WTC11 (cell line): ENCODE measurements at regions not wholly inside any gene's neighbourhood (a gene's known extent, or its start where the extent isn't known, plus 50 kb on each side); places are given as distances from the start of the nearest gene placed in this dataset.

Experiments used
- ATAC-seq: fragments of 200-7000 bp; cut with Tn5 transposase; 2 replicates; pipeline ENCODE4 v1.10.0; 2021; ENCODE audit warnings: mild to moderate bottlenecking, moderate library complexity
- CTCF ChIA-PET: fragments of 300-600 bp; sonication (Branson Sonifier 250); formaldehyde crosslinking; loops from one replicate; lab custom pipeline; 2021; ENCODE audit warnings: antibody characterized with exemption; lab: Charles Lee
- POLR2A ChIA-PET: fragments of 350-600 bp; sonication (Branson Sonifier 250); formaldehyde crosslinking; loops from one replicate; lab custom pipeline; 2021; ENCODE audit warnings: antibody characterized with exemption; lab: Charles Lee
- DNase-seq: peaks from one replicate; pipeline ENCODE4 v3.0.0; 2021; ENCODE audit warnings: low spot score
- H3K27ac Mint-ChIP-seq: 2 replicates; pipeline ENCODE4 v1.8.0; 2021; ENCODE audit warnings: mixed read lengths
- H3K27me3 Mint-ChIP-seq: 2 replicates; pipeline ENCODE4 v1.8.0; 2021; ENCODE audit warnings: low read depth, mild to moderate bottlenecking, moderate library complexity, mixed read lengths
- H3K36me3 Mint-ChIP-seq: 2 replicates; pipeline ENCODE4 v1.8.0; 2021; ENCODE audit warnings: mixed read lengths
- H3K4me1 Mint-ChIP-seq: 2 replicates; pipeline ENCODE4 v1.8.0; 2022; ENCODE audit warnings: mixed read lengths
- H3K4me3 Mint-ChIP-seq: 2 replicates; pipeline ENCODE4 v1.8.0; 2021; ENCODE audit warnings: mild to moderate bottlenecking, moderate library complexity, mixed read lengths
- H3K9me3 Mint-ChIP-seq: 2 replicates; pipeline ENCODE4 v1.8.0; 2021; ENCODE audit warnings: mixed read lengths
- AR ChIP-seq: fragments of 250-450 bp; sonication (Bioruptor Pico); IDR thresholded peaks from 2 replicates; pipeline ENCODE4 v1.9.0; 2021; ENCODE audit warnings: mild to moderate bottlenecking
- CDX4 ChIP-seq: fragments of 250-450 bp; sonication (Bioruptor Pico); IDR thresholded peaks from 2 replicates; pipeline ENCODE4 v1.9.0; 2021; ENCODE audit warnings: moderate library complexity, mild to moderate bottlenecking, inconsistent platforms, borderline replicate concordance
- ELF4 ChIP-seq: sonication (generic); formaldehyde crosslinking; IDR thresholded peaks from 2 replicates; pipeline ENCODE4 v1.8.1; 2022; ENCODE audit warnings: low read depth, mild to moderate bottlenecking, moderate library complexity, missing genetic modification reagents
- GTF2I ChIP-seq: fragments of 250-450 bp; sonication (Bioruptor Pico); conservative IDR thresholded peaks from 2 replicates; pipeline ENCODE4 v1.4.0; 2021; ENCODE audit warnings: mild to moderate bottlenecking
- KAT7 ChIP-seq: sonication (generic); formaldehyde crosslinking; IDR thresholded peaks from 2 replicates; pipeline ENCODE4 v1.8.1; 2023; ENCODE audit warnings: missing genetic modification reagents, mild to moderate bottlenecking, borderline replicate concordance
- NR1H2 ChIP-seq: sonication (generic); formaldehyde crosslinking; IDR thresholded peaks from 2 replicates; pipeline ENCODE4 v1.9.0; 2021; ENCODE audit warnings: mild to moderate bottlenecking, moderate library complexity, missing genetic modification reagents
- NR3C1 ChIP-seq: sonication (generic); formaldehyde crosslinking; conservative IDR thresholded peaks from 2 replicates; pipeline ENCODE4 v1.8.1; 2023; ENCODE audit warnings: low read depth, mild to moderate bottlenecking, missing genetic modification reagents
- PRRX2 ChIP-seq: fragments of 250-450 bp; sonication (Bioruptor Pico); IDR thresholded peaks from 2 replicates; pipeline ENCODE4 v1.8.0; 2021; ENCODE audit warnings: mild to moderate bottlenecking
- STAT6 ChIP-seq: sonication (generic); formaldehyde crosslinking; conservative IDR thresholded peaks from 2 replicates; pipeline ENCODE4 v1.8.1; 2023; ENCODE audit warnings: mild to moderate bottlenecking, low read depth, missing genetic modification reagents, moderate library complexity
- ZMAT4 ChIP-seq: fragments of 250-450 bp; sonication (Bioruptor Pico); IDR thresholded peaks from 2 replicates; pipeline ENCODE4 v1.9.0; 2021; ENCODE audit warnings: mild to moderate bottlenecking
- ZNF121 ChIP-seq: sonication (generic); formaldehyde crosslinking; IDR thresholded peaks from 2 replicates; pipeline ENCODE4 v1.8.0; 2023; ENCODE audit warnings: missing genetic modification reagents
- ZNF281 ChIP-seq: sonication (generic); formaldehyde crosslinking; IDR thresholded peaks from 2 replicates; pipeline ENCODE4 v1.8.0; 2023; ENCODE audit warnings: mild to moderate bottlenecking, missing genetic modification reagents
- ZNF532 ChIP-seq: fragments of 250-450 bp; sonication (Bioruptor Pico); IDR thresholded peaks from 2 replicates; pipeline ENCODE4 v1.9.0; 2021; ENCODE audit warnings: mild to moderate bottlenecking, borderline replicate concordance
- ZNF671 ChIP-seq: fragments of 250-450 bp; sonication (Bioruptor Pico); IDR thresholded peaks from 2 replicates; pipeline ENCODE4 v1.8.0; 2021; ENCODE audit warnings: mild to moderate bottlenecking
- TF ChIP-seq, protein P1 (sequence below): sonication (generic); formaldehyde crosslinking; IDR thresholded peaks from 2 replicates; pipeline ENCODE4 v1.8.1; 2022; ENCODE audit warnings: mild to moderate bottlenecking, missing genetic modification reagents, moderate library complexity, borderline replicate concordance

- DNase-seq (no peak), ATAC-seq (no peak)
- ChIA-PET CTCF (interaction anchor here (2.7 kb wide), 1 partner anchor 12 kb away, joined by 8 read pairs; no protein-coding TSS in a partner anchor), POLR2A (no interaction called here)
- Mint-ChIP-seq H3K27ac (0 out of 2 replicates have a peak overlapping the region, but pooled peaks have one; percentile 63), H3K4me3 (no peak overlapping the region), H3K9me3 (peaks cover 33% of the 10 kb centered on the region), H3K27me3 (no peaks in the 10 kb centered on the region; the same call in 1 of the 2 replicates), H3K36me3 (peaks cover 24% of the 10 kb centered on the region), H3K4me1 (peaks cover 5% of the 10 kb centered on the region)
- TF ChIP-seq KAT7 (CRISPR knock-in tag) (no peak), GTF2I (CRISPR knock-in tag) (no peak), ZMAT4 (CRISPR knock-in tag) (no peak), AR (CRISPR knock-in tag) (no peak), CDX4 (CRISPR knock-in tag) (no peak), ZNF121 (CRISPR knock-in tag) (no peak), PRRX2 (no peak), STAT6 (CRISPR knock-in tag) (no peak), ZNF532 (no peak), ZNF671 (CRISPR knock-in tag) (no peak), ZNF281 (no peak), ELF4 (CRISPR knock-in tag) (no peak), NR3C1 (CRISPR knock-in tag) (no peak), NR1H2 (CRISPR knock-in tag) (no peak)
- TF ChIP-seq, protein P1, sequence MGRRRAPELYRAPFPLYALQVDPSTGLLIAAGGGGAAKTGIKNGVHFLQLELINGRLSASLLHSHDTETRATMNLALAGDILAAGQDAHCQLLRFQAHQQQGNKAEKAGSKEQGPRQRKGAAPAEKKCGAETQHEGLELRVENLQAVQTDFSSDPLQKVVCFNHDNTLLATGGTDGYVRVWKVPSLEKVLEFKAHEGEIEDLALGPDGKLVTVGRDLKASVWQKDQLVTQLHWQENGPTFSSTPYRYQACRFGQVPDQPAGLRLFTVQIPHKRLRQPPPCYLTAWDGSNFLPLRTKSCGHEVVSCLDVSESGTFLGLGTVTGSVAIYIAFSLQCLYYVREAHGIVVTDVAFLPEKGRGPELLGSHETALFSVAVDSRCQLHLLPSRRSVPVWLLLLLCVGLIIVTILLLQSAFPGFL: no peak
Measured at GRCh38 chr10:121674885-121675284, 76.6 kb upstream of the FGFR2 start.
